ENCODE measurements at regions not wholly inside any gene's neighbourhood (a gene's known extent, or its start where the extent isn't known, plus 50 kb on each side); places are given as distances from the start of the nearest gene placed in this dataset.

GRCh38 chr20:58139849-58140786 lies 88.3 kb downstream of the ANKRD60 start:
- FAIRE-seq (no peak), DNase-seq (ENCODE audit: insufficient read length, low spot score) (no peak)
- no peak for TF ChIP-seq CTCF (IDR thresholded peaks at IDR 0.05; ENCODE audit: insufficient read depth, missing control alignments)

- DNase-seq (ENCODE audit: insufficient read length, low spot score) = no peak
- no peak for TF ChIP-seq CTCF (IDR thresholded peaks at IDR 0.05; ENCODE audit: insufficient read depth, missing control alignments)
- no peak for FAIRE-seq
These were observed 90.1 kb downstream of the ANKRD60 start for GRCh38 chr20:58138395-58138794.

- no peak for FAIRE-seq
- no peak for DNase-seq (ENCODE audit: insufficient read length, low spot score)
These were observed 90.7 kb downstream of the ANKRD60 start for GRCh38 chr20:58137651-58138265.

GRCh38 chr20:58137236-58137635 lies 91.2 kb downstream of the ANKRD60 start:
- DNase-seq (ENCODE audit: insufficient read length, low spot score) (no peak), FAIRE-seq (no peak)
- no peak for TF ChIP-seq CTCF (IDR thresholded peaks at IDR 0.05; ENCODE audit: insufficient read depth, missing control alignments)

More at GRCh38 chr20:58137651-58138265, 90.7 kb downstream of the ANKRD60 start:
- TF ChIP-seq CTCF (IDR thresholded peaks at IDR 0.05; ENCODE audit: insufficient read depth, missing control alignments) = no peak

- DNase-seq (ENCODE audit: insufficient read length, low spot score) (no peak), FAIRE-seq (no peak)
- no peak for TF ChIP-seq CTCF (IDR thresholded peaks at IDR 0.05; ENCODE audit: insufficient read depth, missing control alignments)
These were observed 92.3 kb downstream of the ANKRD60 start for GRCh38 chr20:58136149-58136484.

GRCh38 chr20:58135441-58136148 lies 92.9 kb downstream of the ANKRD60 start:
- FAIRE-seq (no peak), DNase-seq (ENCODE audit: insufficient read length, low spot score) (no peak)
- TF ChIP-seq CTCF (IDR thresholded peaks at IDR 0.05; ENCODE audit: insufficient read depth, missing control alignments) = no peak
